Activated CD8-positive, alpha-beta memory T cell treated with anti-CD3 and anti-CD28 coated beads, Interleukin-2, amount 50 U/mL, for 1 hour (primary cell): ENCODE measurements at regions not wholly inside any gene's neighbourhood (a gene's known extent, or its start where the extent isn't known, plus 50 kb on each side); places are given as distances from the start of the nearest gene placed in this dataset.
"Not testable (repeated sequence)": the region's sequence is repeated elsewhere in the genome, so short reads cannot be mapped to it uniquely, and the experiment has no call there.

Experiments used
- DNase-seq: peaks from one replicate; pipeline ENCODE4 v3.0.0-alpha.2; 2020; ENCODE audit errors: extremely low read depth

DNA sequence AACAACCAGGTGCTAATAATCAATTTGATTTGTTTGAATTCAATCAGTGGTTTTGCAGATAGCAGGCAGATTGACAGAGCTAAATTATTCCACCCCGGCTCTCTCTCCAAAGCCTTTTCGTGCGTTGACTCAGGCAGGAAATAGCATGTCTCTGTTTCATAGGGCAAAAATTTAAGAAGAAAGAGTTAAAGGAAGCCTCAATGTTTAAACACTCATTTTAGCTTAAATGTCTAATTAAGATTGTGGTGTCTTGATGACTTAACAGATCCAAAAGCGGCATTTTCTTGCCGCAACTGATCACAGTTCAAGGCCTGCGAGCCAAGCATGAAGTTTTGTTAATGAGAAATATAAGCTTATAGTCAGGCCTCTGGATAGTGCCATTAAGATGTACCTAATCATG is 1051.1 kb upstream of the AUTS2 start:
- DNase-seq = no peak

DNA sequence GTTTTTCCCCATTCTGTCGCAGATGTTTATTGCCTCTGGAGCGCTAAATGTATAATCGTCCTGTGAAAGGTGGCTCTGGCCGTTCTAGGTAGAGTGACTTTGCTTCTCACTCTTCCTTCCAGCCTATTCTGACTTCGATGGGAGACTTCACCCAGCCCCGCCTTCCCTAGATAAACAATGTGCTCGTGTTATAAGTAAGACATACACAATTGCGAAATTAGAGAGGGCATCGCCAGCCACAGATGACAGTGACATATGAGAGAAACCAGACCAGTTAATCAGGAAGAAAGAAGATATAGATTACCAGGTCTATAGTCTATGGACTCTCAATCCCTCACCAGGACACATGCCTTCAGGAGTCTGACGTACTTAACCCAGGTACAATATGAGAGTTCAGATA is 1050.5 kb upstream of the AUTS2 start:
- DNase-seq = no peak

DNA sequence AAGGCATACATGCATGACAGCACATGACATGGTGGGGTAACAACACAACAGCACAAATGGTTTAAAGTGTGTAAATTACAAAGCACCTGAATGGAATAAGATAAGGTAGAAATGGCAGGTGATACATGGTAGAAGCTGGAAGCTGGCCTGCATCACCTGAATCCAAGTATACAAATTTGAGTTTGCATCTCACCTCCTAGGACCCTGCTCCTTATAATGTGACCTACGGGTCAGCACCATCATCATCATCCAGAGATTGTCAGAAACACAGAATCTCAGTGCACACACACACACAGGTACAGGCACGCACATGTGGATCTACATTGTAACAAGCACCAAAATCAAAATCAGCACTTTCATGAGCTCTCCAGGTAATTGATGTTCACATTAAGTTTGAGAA is 1048.2 kb upstream of the AUTS2 start:
- no peak for DNase-seq

DNA sequence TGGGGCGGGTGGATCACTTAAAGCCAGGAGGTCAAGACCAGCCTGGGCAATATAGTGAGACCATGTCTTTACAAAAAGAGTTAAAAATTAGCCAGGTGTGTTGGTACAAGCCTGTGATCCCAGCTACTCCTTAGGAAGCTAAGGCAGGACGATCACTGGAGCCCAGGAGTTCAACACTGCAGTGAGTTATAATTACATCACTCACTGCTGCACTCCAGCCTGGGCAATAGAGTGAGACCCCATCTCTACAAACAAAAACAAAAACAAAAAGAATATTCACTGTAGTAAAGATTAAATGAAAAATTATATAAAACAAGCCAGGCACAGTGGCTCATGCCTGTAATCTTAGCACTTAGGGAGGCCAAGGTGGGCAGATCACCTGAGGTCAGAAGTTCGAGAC is 1047.6 kb upstream of the AUTS2 start:
- DNase-seq = no peak

DNA sequence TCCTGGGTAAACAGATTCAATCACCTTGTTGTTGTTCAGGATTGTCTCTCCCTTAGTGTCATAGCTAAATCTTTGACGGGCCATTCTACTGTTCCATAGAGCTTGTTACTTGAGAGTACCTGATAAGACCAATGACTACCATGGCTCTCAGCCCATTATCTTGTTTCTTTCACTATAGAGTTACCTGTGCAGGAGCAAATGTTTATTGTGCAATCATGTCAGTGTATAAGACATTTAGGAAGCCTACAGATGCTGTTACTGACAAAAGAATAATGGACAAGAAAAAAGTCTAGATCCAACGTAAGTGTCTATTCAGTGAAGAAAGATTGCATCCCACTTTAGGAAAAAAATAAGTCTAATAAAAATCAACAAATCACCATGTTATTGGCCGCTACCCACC is 1041.7 kb upstream of the AUTS2 start:
- no peak for DNase-seq

DNA sequence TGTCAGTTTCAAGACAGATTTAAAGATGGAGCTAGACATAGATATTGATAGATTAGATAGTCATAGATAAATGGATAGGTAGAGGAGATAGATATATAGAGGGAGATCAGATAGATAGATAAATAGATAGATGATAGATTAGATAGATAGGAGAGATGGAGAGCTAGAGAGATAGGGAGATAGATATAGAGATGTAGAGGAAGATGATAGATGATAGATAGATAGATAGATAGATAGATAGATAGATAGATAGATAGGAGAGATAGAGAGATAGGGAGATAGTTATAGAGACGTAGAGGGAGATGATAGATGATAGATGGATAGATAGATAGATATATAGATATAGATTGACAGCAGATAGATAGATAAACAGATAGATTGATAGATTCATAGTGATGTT is 1038.8 kb upstream of the AUTS2 start:
- no peak for DNase-seq

DNA sequence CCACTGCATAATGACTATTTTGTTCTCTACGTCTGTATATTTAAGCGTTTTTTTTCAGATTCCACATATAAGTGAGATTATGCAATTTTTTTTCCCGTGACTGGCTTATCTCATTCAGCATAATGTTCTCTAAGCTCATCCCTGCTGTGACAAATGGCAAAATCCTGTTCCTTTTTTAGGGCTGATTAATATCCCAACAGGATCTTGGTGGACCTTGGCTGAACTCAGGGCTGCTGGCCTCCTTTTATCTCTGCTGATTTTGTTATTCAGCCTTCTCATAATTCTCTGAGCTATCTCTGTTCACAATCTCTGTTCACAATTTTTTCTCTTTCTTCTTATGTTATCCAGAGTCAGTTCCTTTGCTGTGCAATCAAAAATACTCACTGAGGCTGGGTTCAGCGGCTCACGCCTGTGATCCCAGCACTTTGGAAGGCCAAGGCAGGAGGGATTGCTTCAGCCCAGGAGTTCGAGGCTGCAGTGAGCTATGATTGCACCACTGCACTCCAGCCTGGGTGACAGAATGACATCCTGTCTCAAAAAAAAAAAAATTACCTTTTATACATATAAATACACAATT is 1035.9 kb upstream of the AUTS2 start:
- no peak for DNase-seq

DNA sequence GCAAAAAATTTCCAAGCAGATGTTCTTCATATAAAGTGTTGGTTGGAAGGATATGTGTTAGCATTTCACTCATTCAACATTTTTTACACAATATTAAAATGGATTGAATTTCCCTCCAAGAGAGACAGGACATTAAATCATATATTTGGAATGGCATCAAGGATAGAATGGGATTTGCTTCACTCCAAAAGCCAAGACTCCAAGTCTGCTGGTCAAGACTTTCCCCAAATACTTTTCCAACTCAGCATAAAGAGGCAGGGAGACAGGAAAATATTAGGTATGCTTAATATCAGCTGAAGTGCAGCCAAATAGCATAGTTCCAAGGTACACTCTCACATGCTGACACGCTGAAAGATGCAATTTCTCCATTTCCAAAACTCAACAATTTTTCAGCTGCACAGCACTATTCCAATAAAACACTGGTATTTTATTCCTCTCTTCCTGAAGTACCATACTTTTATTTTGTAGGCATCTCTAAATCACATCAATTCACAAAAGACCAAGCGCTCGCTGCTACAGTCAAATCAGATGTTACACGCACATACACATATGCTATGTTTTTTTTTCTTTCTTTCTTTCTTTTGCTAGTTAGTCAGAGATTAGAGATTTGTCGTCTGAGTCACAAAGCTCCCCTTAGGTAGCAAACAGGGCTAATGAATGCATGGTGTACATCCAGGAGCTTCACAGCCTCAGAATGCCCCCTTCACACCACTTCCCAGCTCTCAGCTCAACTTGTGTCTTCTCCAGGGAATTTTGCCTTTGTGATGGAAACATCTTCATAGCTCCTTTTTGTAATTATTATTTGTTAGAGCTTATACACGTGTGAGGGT is 1033.8 kb upstream of the AUTS2 start:
- no peak for DNase-seq

DNA sequence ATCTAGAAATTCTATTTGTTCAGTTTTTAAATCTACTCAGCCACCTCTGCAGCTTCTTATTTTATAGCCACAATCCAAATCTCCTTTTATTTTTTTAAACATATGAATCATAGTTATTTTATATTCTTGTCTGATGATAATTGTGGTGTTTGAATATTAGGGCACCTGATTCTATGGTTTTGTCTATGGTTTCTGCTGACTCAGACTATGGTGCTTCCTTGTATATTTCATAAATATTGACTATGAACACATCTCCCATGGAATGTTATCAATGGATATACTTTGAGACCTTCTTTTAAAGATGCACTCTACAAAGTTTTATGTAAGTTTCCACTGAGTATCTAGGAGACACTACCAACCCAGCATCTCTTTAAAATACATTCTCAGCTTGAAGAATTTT is 1027.0 kb upstream of the AUTS2 start:
- DNase-seq = no peak

DNA sequence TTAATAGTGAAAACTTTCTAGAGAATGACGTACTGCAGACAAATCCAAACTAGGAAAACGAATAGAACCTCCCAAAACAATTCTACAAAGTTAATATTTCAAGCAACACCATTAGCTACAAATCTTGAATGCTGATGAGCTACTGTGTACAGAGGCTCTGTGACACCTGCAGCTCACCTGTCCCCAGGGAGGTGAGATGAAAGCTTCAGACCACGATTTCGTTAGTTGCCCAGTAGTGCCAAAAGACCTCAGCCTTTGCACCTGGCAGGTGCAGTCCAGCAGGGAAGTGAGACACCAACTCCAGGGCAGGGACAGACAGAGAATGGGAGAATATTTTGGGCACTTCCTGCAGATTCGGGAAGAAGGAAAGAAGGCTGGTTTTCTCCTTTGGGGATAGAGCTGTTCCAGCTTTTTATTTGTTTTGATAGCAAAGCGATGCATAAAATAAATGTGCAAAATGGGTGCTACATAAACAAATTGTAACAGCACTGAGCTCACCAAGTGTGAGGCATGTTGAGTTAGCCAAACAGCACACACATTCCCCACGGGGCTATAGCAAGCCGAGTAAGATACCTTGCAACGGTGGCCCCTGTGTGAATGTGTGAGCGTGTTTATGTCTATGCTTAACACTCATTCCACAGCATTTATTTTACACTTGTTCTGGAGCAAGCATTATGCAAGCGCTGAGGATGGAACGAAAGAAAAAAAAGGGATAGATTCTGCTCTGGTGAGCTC is 1024.8 kb upstream of the AUTS2 start:
- no peak for DNase-seq

DNA sequence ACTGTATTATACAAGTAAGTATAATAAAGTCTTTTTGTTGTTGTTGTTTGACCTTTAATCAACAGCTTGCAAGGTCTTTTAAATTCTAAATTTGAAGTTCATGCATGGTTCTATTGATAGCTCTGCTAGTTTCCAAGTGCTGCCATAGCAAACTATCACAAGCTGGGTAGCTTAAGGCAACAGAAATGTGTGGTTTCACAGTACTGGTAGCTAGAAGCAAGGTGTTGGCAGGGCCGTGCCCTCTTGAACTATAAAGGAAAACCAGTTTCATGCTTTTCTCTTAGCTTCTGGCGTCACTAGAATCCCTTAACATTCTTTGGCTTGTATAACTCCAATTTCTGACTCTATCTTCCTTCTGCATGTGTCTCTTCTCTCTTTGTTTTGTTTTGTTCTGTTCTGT is 1021.9 kb upstream of the AUTS2 start:
- no peak for DNase-seq

DNA sequence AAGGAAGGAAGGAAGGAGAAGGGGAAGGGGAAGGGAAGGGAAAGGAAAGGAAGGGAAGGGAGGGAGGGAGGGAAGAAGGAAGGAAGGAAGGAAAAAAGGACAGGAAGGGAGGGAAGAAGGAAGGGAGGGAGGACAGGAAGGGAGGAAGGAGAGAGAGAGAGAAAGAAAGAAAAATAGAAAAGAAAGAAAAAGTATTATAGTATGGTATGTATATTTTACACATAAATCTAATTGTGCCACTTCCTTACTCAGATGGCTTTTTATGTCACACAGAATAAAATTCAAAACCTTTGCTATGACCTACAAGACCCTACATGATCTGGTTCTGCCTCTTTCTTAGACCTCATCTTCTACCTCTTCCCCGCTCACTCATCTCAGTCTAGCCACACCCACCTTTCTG is 1016.9 kb upstream of the AUTS2 start:
- no peak for DNase-seq

DNA sequence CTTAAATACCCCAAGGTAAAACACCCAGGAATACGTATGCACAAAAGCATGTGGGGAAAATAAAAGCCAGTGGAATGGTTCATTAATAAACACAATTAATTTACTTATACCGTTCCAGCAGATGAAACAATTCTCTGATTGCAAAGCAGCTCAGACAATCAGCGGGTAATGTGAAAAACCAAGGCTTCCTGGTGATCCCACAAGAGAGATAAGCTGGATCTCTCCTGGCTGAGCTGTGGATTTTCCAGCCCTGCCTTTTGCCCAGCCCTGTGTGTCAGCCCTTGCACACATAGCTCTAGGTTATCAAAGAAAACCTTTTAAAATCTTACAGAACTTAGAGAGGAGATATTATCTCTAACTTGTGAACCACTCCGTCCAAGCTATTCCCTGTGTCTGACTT is 1010.7 kb upstream of the AUTS2 start:
- no peak for DNase-seq

DNA sequence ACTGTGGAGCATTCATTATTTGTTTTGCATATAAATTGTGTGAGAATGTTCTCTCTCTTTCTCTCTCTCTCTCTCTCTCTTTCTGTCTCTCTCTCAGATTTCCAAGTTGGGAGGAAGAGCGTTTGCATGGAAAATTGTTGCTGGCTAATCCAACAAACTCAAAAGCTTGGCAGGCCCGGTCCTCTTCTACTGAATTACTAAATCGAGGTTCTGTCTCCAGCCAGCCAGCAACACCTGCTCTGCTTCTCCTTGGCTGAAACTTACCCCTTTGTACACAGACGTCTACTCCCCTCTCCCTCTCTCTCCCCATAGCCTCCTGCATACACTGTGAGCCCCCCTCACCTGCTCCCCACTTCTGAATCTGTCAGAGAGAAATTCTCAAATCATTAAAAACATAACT is 996.4 kb upstream of the AUTS2 start:
- DNase-seq = no peak

DNA sequence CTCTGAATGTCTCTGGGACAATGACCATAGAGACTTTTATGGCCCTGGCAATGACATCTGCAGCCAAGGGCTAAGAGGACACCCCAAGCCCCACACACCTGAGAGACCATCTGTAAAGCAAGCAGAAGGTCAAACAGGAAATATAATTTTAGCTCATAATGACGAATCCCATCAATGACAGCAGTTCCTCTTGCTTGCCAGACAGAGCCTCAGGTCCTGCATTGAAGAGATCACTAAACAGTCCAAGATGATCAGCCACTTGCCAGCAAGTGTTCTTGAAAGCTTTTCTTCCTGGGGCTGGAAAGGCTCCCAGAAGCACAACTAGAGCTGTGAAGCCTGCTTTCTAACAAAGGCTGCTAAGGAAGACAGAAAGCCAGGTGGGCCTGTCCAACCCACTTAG is 993.7 kb upstream of the AUTS2 start:
- no peak for DNase-seq

DNA sequence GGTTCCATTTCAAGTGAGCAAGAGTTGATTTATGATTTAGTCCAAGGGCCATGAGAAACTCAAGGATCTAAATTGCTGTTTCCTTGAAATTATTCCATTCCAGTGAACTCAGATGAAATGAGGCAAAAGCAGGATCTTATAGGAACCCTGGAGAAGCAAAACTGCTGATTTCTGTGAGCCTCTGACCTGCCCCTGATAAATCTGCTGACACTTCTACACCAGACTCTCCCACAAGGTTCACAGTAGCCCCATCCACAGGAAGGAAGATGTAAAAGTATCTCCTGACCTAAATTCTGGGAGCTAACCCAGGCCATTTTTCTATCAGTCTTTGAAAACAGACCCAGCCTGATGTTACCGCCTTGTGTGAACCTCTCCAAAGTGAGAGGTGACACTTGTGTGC is 987.6 kb upstream of the AUTS2 start:
- DNase-seq = no peak

DNA sequence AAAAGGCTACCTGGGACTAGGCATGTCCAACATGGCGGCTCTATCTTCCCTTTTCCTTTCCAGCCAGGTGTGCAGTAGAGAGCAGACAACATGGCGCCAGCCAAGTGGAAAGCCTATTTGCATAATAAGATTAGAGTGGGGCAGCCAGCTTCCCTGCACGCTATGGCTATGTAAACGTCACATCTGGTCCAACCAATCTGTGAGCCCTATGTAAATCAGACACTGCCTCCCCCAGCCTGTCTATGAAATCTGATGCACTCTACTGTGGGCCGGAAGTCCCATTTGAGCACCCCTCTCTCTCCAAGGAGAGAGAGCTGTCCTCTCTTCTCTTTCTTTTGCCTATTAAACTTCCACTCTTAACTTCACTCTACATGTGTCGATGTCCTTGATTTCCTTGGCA is 984.9 kb upstream of the AUTS2 start:
- DNase-seq = no peak

DNA sequence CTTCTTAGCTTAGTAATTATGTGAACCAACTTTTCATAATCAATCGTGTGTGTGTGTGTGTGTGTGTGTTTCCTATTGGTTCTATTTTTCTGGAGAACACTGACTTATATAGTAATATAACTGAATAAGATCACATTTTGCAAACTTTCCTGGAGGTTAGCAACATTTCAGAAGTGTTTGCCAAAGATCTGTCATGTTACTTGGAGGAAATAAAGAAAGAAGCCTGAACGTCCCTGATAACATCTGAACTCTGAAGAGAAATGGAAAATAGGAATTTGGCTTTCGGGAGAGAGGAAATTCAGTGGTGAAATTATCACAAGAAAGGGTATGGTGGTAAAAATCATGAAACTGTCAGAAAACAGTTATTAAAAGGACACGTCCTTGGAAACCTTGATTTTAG is 984.4 kb upstream of the AUTS2 start:
- DNase-seq = no peak

DNA sequence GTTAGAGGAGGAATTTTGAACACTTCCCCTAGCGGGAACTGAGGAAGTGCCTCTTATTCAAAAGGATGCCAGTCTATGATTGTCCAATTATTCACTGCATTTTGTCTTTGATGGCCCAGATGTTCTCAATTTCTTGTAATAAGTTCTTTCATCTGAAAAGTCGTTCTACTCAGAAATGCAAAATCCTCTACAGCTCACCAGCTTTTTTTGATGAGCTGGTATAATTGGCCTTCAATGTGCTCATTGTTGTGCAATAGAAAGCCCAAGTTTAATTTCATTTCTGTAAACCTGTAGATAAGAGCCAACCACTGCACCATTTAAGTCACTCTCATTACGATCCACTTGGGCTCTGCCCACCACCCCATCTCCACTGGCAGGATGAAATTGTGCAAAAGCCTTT is 978.7 kb upstream of the AUTS2 start:
- DNase-seq = no peak

DNA sequence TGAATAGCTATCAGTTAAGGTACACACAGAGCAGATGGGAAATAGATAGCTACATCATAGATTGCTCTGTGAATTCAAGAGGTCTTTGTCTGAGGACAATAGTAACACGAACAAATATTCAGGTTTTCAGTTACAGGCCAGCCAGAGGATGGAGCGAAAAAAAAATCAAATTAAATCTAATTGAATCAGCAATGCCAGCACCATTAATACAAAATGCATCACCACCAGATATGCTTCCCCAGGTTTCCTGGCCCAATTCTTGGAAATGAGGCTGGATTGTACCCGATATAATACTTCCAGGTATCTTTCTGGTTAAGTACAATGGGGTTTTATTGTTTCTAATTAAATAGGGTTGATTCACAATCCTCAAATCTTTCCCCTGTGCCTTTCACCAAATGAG is 975.8 kb upstream of the AUTS2 start:
- DNase-seq = no peak

DNA sequence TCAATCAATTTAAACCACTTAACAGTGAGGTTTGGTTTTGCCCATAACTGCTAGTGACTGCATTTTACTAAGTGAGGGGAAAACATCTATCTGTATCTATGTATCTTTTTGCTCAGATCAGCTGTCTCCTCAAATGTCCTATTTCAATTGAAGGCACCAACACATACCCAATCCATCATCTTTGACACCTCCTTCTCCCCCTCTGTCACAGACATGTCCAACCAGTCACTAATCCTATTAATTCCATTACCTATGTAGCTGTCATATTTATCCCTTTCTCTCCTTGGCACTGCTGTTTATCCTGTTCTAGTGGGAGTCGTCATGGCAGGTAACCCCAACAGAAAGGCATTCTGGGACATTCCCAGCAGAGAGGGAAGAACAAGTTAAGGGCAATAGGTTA is 975.2 kb upstream of the AUTS2 start:
- DNase-seq = no peak

DNA sequence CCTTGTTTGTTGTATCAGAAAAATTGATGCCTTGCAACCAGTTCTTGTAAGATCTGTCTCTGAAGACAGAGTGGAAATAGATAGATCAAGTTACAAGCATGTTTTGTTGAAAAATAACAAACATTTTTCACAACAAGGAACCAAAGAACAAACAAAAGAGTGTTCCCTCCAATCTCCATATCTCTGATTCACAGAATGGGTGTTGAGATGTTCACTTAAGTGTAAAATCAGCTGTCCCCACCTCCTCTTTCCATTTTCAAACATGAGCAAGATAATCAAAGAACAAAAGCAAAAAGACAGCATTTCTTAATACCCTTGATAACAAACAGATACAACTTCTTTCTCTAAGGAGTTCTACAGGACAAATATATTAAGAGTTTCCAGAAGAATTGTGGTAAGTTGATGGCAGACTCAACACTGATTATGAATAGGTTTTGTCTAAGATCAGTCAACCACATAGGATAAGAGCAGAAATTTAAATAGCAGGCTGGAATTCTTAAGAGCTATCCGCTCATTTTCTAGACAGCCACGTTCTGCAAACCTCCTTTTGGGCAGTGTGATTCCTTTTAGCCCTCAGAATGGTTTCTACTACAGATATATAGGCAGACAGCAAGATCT is 970.9 kb upstream of the AUTS2 start:
- DNase-seq = no peak

DNA sequence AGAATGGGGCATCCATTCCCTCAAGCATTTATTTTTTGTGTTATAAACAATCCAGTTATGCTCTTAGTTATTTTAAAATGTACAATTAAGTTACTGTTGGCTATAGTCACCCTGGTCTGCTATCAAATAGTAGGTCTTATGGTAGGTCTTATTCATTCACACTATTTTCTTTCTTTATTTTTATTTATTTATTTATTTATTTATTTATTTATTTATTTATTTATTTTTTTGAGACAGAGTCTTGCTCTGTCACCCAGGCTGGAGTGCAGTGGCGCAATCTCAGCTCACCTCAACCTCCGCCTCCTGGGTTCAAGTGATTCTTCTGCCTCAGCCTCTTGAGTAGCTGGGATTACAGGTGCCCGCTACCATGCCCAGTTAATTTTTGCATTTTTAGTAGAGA is 967.4 kb upstream of the AUTS2 start:
- not testable (repeated sequence) for DNase-seq
